Medulla oblongata (tissue), 1 donor: ENCODE measurements at regions not wholly inside any gene's neighbourhood (a gene's known extent, or its start where the extent isn't known, plus 50 kb on each side); places are given as distances from the start of the nearest gene placed in this dataset.

Source experiments
- DNase-seq: peaks from one replicate; pipeline ENCODE4 v3.0.0-alpha.2; 2015; ENCODE audit errors: extremely low spot score

DNA sequence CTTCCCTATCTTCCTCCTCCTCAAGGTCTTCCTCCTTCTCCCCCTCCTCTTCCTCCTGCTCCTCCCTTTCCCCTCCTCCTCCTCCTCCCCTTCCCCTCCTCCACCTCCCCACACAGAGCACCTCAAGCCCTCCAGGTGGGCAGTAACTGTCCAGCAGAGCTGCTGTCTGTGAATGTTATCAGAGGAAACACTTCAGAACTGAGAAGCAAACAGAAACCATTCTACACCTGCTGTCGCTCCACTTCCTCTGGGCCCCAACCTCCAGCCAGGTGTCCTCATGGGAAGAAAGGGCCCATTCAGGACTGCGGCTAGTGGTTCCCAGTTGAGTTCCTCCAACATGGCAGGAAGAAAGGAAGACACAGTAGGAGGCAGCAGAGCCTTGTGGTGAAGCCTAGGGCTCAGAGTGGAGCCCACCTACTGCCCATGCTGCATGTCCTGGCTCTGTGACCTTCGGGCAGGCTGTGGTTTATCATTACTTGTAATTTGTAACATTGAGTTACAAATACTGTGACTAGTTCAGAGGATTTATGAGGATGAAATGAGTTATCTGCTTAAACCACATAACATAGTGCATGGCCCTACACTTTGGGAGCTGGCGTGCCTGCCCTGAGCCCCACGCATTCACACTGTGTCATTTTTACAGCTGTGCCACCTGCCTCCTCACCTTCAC lies 165.9 kb upstream of the ID2 start:
- DNase-seq = no peak

GRCh38 chr2:8517850-8518498 lies 163.9 kb upstream of the ID2 start:
- no peak for DNase-seq

DNA sequence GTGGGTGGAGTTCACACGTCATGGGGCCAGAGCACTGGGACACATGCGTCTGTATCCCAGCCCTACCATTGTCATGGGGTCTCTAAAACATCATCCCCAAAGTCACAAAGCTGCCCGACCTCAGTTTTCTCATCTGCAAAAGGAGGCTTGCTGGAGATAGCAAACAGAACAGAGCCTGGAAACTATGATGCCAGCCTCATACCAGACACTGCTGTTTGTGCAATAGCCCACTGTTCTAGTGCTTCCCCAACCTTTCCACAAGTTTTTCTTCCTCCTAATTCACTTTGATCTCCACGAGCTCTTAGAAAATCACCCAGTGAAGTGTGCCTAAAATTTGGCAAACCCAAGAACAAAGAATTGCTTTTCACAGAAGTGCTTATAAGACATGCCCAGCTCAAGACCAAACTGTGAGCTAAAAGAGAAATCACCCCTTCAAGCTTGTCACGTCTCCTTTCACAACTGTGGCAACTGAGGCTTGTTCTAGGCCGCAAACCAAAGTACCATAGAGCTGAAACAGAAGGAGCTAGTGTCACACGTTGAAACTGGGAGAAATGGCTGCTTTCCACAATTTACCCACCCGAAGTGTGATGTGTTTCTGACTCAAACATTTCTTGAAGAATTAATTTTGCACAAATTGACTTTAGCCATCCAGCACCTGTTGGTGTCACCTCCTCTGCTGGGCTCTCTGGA lies 162.7 kb upstream of the ID2 start:
- DNase-seq = no peak

DNA sequence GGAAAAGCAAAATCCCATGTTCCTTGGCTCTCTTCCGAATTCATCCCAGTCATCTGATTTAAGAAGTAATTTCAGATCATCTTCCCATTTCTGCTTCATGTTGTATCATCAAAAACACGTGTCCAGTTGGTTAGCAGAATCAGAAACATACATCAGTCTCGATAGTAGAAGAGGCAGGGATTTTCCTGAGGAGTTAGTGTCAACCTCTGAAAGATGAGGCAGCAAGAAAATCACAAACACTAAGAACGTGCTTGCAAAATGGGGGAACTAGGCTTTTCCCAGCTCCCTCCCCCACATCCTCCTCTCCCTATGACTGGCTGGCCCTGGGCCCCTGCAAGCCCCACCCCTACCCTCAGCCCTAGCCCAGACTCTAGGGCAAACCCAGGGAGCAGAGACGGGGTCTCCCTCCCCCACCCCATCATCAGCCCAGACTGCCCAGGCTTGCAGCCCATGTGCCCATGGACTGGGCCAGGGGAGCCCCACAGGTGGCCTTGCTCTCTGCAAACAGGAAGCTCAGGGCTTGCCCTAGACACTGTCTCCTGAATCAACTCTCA lies 161.0 kb upstream of the ID2 start:
- no peak for DNase-seq

DNA sequence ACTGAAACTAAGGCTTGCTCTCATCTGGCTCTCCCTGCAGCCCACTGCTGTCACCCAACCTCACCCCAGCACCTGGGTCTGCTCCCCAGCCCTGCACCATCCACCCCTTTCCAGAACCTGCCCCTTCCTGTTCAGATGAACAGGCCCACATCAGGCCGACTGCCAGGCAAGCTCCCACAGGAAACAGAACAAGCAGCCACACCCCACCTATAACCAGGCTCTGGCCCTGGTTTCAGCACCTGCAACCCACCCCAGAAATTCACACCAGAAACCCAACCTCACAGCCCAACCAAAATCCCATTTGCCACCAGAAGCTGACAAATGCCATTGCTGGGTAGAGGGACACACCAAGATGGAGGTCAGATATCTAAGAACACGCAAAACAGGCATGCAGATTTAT lies 159.2 kb upstream of the ID2 start:
- DNase-seq = no peak

DNA sequence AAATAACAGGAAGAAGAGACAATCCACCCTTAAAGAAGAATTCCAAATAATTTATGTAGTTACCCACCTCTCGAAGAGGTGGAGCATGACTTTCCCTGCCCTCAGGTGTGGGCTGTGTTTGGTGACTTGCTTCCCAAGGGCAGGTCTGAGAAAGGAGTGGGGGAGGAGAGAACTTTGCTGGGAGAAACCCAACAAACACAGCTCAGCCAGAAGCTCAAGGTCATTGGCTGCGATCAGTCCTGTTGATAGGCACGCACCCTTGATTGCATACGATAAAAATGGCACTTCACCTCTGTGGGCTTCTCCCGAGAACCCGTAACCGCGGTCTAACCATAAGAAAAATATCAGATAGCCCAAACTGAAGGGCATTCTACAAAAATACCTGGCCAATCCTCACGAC lies 157.5 kb upstream of the ID2 start:
- DNase-seq = no peak

- no peak for DNase-seq
These were observed 157.0 kb upstream of the ID2 start for GRCh38 chr2:8524823-8525222.

GRCh38 chr2:8525236-8525581 lies 156.6 kb upstream of the ID2 start:
- DNase-seq = no peak

GRCh38 chr2:8525582-8526402 lies 156.1 kb upstream of the ID2 start:
- DNase-seq = peak; percentile 88

- DNase-seq = no peak
These were observed 155.5 kb upstream of the ID2 start for GRCh38 chr2:8526403-8526696.

DNA sequence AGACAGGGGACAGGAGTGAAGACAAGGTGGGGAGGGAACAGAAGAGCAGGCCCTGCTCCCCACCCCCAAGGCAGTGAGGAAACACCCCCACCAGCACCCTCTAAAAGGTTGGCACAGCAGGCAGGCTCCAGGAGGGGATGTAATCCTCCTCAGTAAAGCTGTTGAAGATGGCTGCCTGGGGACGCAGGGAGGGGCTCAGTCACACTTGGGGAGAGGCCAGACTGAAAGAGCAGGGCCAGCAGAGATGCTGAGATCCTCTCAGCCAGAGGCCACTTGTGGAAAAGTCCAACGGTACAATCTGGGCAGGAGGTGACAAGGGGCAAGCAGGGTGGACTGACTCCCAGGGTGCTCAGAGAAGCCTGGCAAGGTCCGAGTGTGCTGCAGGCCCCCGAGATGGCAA lies 154.8 kb upstream of the ID2 start:
- no peak for DNase-seq

GRCh38 chr2:8527676-8528075 lies 154.2 kb upstream of the ID2 start:
- peak; percentile 29 for DNase-seq

- no peak for DNase-seq
These were observed 153.0 kb upstream of the ID2 start for GRCh38 chr2:8528863-8529262.

- DNase-seq = no peak
These were observed 152.1 kb upstream of the ID2 start for GRCh38 chr2:8529706-8530277.

- DNase-seq = no peak
These were observed 150.4 kb upstream of the ID2 start for GRCh38 chr2:8531481-8531880.

DNA sequence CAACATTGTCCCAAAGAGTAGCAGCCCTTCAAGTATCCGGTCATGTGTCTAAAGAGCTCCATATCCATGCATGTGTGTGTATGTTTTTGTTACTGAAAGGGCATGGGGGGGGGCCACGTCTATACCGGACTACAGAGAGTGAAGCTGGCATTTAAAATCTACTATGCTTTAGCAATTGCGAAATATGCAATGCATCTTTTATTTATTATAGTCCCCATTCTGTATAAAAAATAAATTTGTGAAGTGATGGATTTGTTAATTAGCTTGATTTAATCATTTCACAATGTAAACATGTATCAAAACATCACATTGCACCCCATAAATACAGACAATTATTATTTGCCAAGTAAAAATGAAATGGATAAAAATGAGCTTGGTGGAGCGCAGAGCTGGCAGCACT lies 149.4 kb upstream of the ID2 start:
- DNase-seq = no peak

- DNase-seq = no peak
These were observed 147.9 kb upstream of the ID2 start for GRCh38 chr2:8533923-8534322.

- DNase-seq = no peak
These were observed 147.5 kb upstream of the ID2 start for GRCh38 chr2:8534386-8534728.

- DNase-seq = peak; percentile 74
These were observed 147.0 kb upstream of the ID2 start for GRCh38 chr2:8534729-8535468.

- DNase-seq = no peak
These were observed 146.4 kb upstream of the ID2 start for GRCh38 chr2:8535469-8535795.

DNA sequence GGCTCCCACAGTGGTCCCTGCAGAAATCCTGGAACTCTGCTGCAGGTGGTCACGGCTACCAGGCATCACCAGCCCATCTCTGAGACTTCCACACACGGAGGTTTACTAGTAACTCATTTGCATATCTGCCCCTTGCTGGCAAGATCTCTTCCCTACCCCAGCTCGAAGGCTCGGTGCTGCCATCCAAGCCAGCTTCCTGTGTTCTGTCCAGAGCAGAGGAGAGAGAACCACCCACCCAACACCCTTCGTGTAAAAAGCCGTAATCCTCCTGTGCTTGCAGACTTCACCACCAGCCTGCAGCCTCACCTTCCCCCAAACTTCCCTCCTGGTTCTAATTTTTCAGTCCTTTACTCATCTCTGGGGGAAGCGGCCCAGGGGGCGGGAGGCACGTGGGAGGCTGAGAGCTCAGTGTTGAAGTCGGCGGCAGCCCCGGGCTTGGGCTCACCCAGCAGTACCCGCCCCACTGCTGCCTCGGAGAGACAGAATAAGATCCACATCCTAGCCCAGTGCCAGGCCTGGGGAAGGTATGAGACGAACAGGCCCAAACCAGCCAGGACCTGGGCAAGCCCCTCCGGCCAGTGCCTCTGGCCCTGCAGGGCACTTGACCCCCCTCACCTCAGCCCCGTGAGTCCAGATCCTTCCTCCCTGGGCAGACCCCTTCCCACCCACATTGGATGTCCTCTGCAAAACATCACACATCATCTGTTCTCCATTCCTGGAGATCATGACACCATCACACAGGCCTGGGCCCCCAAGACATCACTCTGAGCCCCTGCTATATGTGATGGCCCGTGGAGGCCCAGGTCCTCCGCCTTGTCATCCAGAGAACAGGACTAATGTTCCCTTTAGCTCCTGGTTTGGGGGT lies 145.8 kb upstream of the ID2 start:
- no peak for DNase-seq
